ENCODE measurements at regions not wholly inside any gene's neighbourhood (a gene's known extent, or its start where the extent isn't known, plus 50 kb on each side); places are given as distances from the start of the nearest gene placed in this dataset.

GRCh38 chr7:41148521-41148951 lies 554.4 kb downstream of the INHBA start (continued):
- TF ChIP-seq PHF8 (conservative IDR thresholded peaks at IDR 0.05; ENCODE audit: low read depth, low read length) (no peak), KDM5A (IDR thresholded peaks at IDR 0.05; ENCODE audit: low read length) (no peak), CBX5 (IDR thresholded peaks at IDR 0.05; ENCODE audit: low read depth, low read length) (no peak), NANOG (IDR thresholded peaks at IDR 0.05; ENCODE audit: insufficient read depth, low read depth, low read length, poor library complexity, severe bottlenecking) (no peak), TCF12 (IDR thresholded peaks at IDR 0.05; ENCODE audit: low read depth, low read length) (no peak)
